PC-9 (cell line): ENCODE measurements at regions not wholly inside any gene's neighbourhood (a gene's known extent, or its start where the extent isn't known, plus 50 kb on each side); places are given as distances from the start of the nearest gene placed in this dataset.

Experiments
- CTCF ChIP-seq: fragments of 200-600 bp; sonication (generic); conservative IDR thresholded peaks from 2 replicates; pipeline ENCODE4 v1.6.1; 2017; ENCODE audit warnings: mixed run types, antibody characterized with exemption, mild to moderate bottlenecking, moderate library complexity
- EZH2 ChIP-seq: fragments of 200-600 bp; sonication (generic); IDR thresholded peaks from 2 replicates; pipeline ENCODE4 v1.8.0; 2017; ENCODE audit warnings: antibody characterized with exemption, low read depth

- no peak for TF ChIP-seq CTCF
- no peak for TF ChIP-seq EZH2
Measured at GRCh38 chr17:72452286-72453173, 331.7 kb downstream of the SOX9 start.
